A673 (cell line): ENCODE measurements at regions not wholly inside any gene's neighbourhood (a gene's known extent, or its start where the extent isn't known, plus 50 kb on each side); places are given as distances from the start of the nearest gene placed in this dataset.

ENCODE experiments used
- EZH2 ChIP-seq: fragments of 200-600 bp; sonication (generic); IDR thresholded peaks from 2 replicates; pipeline ENCODE4 v1.6.1; 2017; ENCODE audit warnings: borderline replicate concordance, low read depth, mild to moderate bottlenecking, mixed read lengths, antibody characterized with exemption, low read length; ENCODE audit not compliant: poor library complexity, severe bottlenecking
- TF ChIP-seq, protein P1 (sequence below): fragments of 300-800, 200-600 bp; sonication (generic); conservative IDR thresholded peaks from 2 replicates; pipeline ENCODE4 v1.5.1; 2017; ENCODE audit warnings: low read depth, mild to moderate bottlenecking, antibody characterized with exemption, low read length, moderate library complexity, mixed read lengths

DNA sequence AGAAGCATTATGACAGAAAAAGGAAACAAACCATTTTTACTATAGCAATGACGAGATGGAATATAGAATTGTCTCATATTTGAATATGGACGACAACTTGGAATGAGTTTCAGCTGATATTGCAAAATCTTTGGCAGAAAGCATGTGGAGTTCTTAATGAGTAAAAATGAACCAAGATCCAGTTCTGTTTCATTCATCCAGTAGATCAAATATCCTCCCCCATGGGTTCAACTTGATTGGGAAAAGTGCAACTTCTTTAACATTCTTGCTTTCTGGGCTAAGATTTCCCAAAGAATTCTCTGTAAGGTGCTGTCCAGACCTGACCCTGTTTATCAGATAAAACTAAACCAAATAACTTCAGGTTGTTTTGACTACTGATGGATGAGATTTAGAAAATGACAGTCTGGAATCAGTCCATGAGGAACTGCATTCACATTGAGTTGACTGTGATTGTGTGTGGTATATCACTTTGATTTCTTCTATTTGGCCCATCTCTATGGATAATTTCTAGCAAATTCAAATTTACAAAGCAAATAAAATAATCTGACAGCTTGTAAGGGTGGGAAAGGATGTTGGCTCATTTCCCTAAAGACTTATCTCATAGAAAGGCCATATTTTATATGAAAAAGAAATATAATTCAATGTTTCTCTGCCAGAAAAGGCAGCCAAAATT lies 267.4 kb downstream of the ADAMTS20 start:
- TF ChIP-seq, protein P1, sequence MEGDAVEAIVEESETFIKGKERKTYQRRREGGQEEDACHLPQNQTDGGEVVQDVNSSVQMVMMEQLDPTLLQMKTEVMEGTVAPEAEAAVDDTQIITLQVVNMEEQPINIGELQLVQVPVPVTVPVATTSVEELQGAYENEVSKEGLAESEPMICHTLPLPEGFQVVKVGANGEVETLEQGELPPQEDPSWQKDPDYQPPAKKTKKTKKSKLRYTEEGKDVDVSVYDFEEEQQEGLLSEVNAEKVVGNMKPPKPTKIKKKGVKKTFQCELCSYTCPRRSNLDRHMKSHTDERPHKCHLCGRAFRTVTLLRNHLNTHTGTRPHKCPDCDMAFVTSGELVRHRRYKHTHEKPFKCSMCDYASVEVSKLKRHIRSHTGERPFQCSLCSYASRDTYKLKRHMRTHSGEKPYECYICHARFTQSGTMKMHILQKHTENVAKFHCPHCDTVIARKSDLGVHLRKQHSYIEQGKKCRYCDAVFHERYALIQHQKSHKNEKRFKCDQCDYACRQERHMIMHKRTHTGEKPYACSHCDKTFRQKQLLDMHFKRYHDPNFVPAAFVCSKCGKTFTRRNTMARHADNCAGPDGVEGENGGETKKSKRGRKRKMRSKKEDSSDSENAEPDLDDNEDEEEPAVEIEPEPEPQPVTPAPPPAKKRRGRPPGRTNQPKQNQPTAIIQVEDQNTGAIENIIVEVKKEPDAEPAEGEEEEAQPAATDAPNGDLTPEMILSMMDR, result no peak
- TF ChIP-seq EZH2, result no peak
